ENCODE measurements at regions not wholly inside any gene's neighbourhood (a gene's known extent, or its start where the extent isn't known, plus 50 kb on each side); places are given as distances from the start of the nearest gene placed in this dataset.

- H3K36me3 Mint-ChIP-seq (ENCODE audit: unreplicated experiment) = no peaks in the 10 kb centered on the region
- H3K27ac Mint-ChIP-seq (ENCODE audit: unreplicated experiment) = no peak overlapping the region
- no peaks in the 10 kb centered on the region for H3K9me3 Mint-ChIP-seq (ENCODE audit: unreplicated experiment)
- no peak for TF ChIP-seq CTCF (IDR thresholded peaks at IDR 0.05; ENCODE audit: partially characterized antibody, unreplicated experiment)
- no peaks in the 10 kb centered on the region for H3K27me3 Mint-ChIP-seq (ENCODE audit: unreplicated experiment)
- H3K4me1 Mint-ChIP-seq (ENCODE audit: low read depth, unreplicated experiment) = peaks cover 4% of the 10 kb centered on the region
- H3K4me3 Mint-ChIP-seq (ENCODE audit: unreplicated experiment) = no peak overlapping the region
- no peak for DNase-seq
Observed at GRCh38 chr11:27254744-27255446, 108.1 kb downstream of the CCDC34 start.

- Mint-ChIP-seq H3K4me3 (ENCODE audit: unreplicated experiment) (no peak overlapping the region), H3K36me3 (ENCODE audit: unreplicated experiment) (no peaks in the 10 kb centered on the region), H3K27ac (ENCODE audit: unreplicated experiment) (no peak overlapping the region), H3K9me3 (ENCODE audit: unreplicated experiment) (no peaks in the 10 kb centered on the region), H3K27me3 (ENCODE audit: unreplicated experiment) (no peaks in the 10 kb centered on the region), H3K4me1 (ENCODE audit: low read depth, unreplicated experiment) (peaks cover 4% of the 10 kb centered on the region)
- DNase-seq = no peak
- no peak for TF ChIP-seq CTCF (IDR thresholded peaks at IDR 0.05; ENCODE audit: partially characterized antibody, unreplicated experiment)
Observed at GRCh38 chr11:27253224-27253623, 109.8 kb downstream of the CCDC34 start.

- H3K27ac Mint-ChIP-seq (ENCODE audit: unreplicated experiment) = no peak overlapping the region
- no peak for TF ChIP-seq CTCF (IDR thresholded peaks at IDR 0.05; ENCODE audit: partially characterized antibody, unreplicated experiment)
- no peaks in the 10 kb centered on the region for H3K36me3 Mint-ChIP-seq (ENCODE audit: unreplicated experiment)
- H3K9me3 Mint-ChIP-seq (ENCODE audit: unreplicated experiment) = no peaks in the 10 kb centered on the region
- no peak for DNase-seq
- peaks cover 4% of the 10 kb centered on the region for H3K4me1 Mint-ChIP-seq (ENCODE audit: low read depth, unreplicated experiment)
- H3K4me3 Mint-ChIP-seq (ENCODE audit: unreplicated experiment) = no peak overlapping the region
- no peaks in the 10 kb centered on the region for H3K27me3 Mint-ChIP-seq (ENCODE audit: unreplicated experiment)
Observed at GRCh38 chr11:27250867-27251665, 111.9 kb downstream of the CCDC34 start.

GRCh38 chr11:27248576-27249509, 114.2 kb downstream of the CCDC34 start:
- H3K4me3 Mint-ChIP-seq (ENCODE audit: unreplicated experiment) = no peak overlapping the region
- H3K27ac Mint-ChIP-seq (ENCODE audit: unreplicated experiment) = no peak overlapping the region
- no peaks in the 10 kb centered on the region for H3K27me3 Mint-ChIP-seq (ENCODE audit: unreplicated experiment)
- no peaks in the 10 kb centered on the region for H3K36me3 Mint-ChIP-seq (ENCODE audit: unreplicated experiment)
- DNase-seq = no peak
- H3K4me1 Mint-ChIP-seq (ENCODE audit: low read depth, unreplicated experiment) = peaks cover 4% of the 10 kb centered on the region
- no peak for TF ChIP-seq CTCF (IDR thresholded peaks at IDR 0.05; ENCODE audit: partially characterized antibody, unreplicated experiment)
- H3K9me3 Mint-ChIP-seq (ENCODE audit: unreplicated experiment) = peaks cover 2% of the 10 kb centered on the region
